Tibial nerve (tissue), 4 donors: ENCODE measurements at regions not wholly inside any gene's neighbourhood (a gene's known extent, or its start where the extent isn't known, plus 50 kb on each side); places are given as distances from the start of the nearest gene placed in this dataset.

Experiments
- EP300 ChIP-seq, 2 donors: sonication (generic); formaldehyde crosslinking; IDR thresholded peaks; one replicate each; pipeline ENCODE4 v1.6.1; 2017; ENCODE audit warnings: antibody characterized with exemption in 2 of 2, mild to moderate bottlenecking in 1 of 2
- POLR2A ChIP-seq, 2 donors: fragments of 450-650 bp; IDR thresholded peaks; one replicate each; pipeline ENCODE4 v1.6.1; 2017; ENCODE audit warnings: antibody characterized with exemption in 2 of 2, mild to moderate bottlenecking in 2 of 2, moderate library complexity in 2 of 2
- TF ChIP-seq, protein P1 (sequence below), 5 experiments: fragments of 200-600 bp in 3 of 5; fragments of 450-650 bp in 2 of 5; sonication (generic) in 3 of 5; IDR thresholded peaks; one replicate each; pipeline ENCODE4 v1.5.1; 2016 to 2019; ENCODE audit warnings: antibody characterized with exemption in 5 of 5, mild to moderate bottlenecking in 3 of 5, moderate library complexity in 2 of 5

DNA sequence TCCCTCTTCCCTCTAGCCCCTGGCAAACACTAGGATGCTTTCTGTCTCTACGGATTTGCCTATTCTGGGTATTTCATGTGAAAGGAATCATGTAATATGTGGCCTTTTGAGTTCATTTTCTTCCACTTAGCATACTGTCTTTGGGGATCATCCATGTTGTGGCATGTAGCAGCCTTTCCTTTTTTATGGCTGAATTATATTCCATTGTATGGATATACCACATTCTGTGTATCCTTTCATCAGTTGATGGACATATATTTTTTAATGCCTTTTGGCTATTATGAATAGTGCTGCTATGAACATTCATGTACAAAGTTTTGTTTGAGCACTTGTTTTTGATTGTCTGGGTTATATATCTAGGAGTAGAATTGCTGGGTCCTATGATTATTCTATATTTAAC, 258.4 kb upstream of the CSF3R start:
- TF ChIP-seq POLR2A (IDR thresholded peaks at IDR 0.05) (no peak), EP300 (IDR thresholded peaks at IDR 0.05) (no peak)
- TF ChIP-seq, protein P1, sequence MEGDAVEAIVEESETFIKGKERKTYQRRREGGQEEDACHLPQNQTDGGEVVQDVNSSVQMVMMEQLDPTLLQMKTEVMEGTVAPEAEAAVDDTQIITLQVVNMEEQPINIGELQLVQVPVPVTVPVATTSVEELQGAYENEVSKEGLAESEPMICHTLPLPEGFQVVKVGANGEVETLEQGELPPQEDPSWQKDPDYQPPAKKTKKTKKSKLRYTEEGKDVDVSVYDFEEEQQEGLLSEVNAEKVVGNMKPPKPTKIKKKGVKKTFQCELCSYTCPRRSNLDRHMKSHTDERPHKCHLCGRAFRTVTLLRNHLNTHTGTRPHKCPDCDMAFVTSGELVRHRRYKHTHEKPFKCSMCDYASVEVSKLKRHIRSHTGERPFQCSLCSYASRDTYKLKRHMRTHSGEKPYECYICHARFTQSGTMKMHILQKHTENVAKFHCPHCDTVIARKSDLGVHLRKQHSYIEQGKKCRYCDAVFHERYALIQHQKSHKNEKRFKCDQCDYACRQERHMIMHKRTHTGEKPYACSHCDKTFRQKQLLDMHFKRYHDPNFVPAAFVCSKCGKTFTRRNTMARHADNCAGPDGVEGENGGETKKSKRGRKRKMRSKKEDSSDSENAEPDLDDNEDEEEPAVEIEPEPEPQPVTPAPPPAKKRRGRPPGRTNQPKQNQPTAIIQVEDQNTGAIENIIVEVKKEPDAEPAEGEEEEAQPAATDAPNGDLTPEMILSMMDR (IDR thresholded peaks at IDR 0.05), result no peak
